Upper lobe of left lung (tissue), 4 donors: ENCODE measurements at regions not wholly inside any gene's neighbourhood (a gene's known extent, or its start where the extent isn't known, plus 50 kb on each side); places are given as distances from the start of the nearest gene placed in this dataset.

Experiments used
- CTCF ChIP-seq, 6 experiments: fragments of 450-650 bp in 4 of 6; fragments of 200-600 bp in 2 of 6; sonication (generic) in 2 of 6; IDR thresholded peaks; one replicate each; pipeline ENCODE4 v1.5.1; 2016 to 2019; ENCODE audit warnings: antibody characterized with exemption in 6 of 6
- EP300 ChIP-seq, 4 donors: sonication (generic); formaldehyde crosslinking; IDR thresholded peaks; one replicate each; pipeline ENCODE4 v1.5.1; 2017; ENCODE audit warnings: antibody characterized with exemption in 4 of 4, control low read depth in 2 of 4
- POLR2A ChIP-seq, 4 donors: fragments of 450-650 bp; IDR thresholded peaks; one replicate each; pipeline ENCODE4 v1.5.1; 2016 to 2017; ENCODE audit warnings: antibody characterized with exemption in 4 of 4, mild to moderate bottlenecking in 2 of 4

- no peak for TF ChIP-seq CTCF (IDR thresholded peaks at IDR 0.05)
- no peak for TF ChIP-seq POLR2A (IDR thresholded peaks at IDR 0.05)
- TF ChIP-seq EP300 (IDR thresholded peaks at IDR 0.05), result no peak
These were observed 65.0 kb upstream of the TES start for GRCh38 chr7:116145245-116145852.
